Mesenchymal stem cell (in vitro differentiated cells and primary cell): ENCODE measurements at regions not wholly inside any gene's neighbourhood (a gene's known extent, or its start where the extent isn't known, plus 50 kb on each side); places are given as distances from the start of the nearest gene placed in this dataset.

Source experiments
- DNase-seq: peaks from one replicate; pipeline ENCODE4 v3.0.0-alpha.2; 2013
- H2AFZ ChIP-seq: one replicate; pipeline ENCODE4 v1.6.1; 2013; ENCODE audit warnings: low read depth, mild to moderate bottlenecking, control low read depth, inconsistent platforms, low read length, moderate library complexity
- H2AK5ac ChIP-seq: 2 replicates; pipeline ENCODE4 v1.6.1; 2013; ENCODE audit warnings: low read length, moderate library complexity, mild to moderate bottlenecking, inconsistent platforms; ENCODE audit not compliant: severe bottlenecking
- H2BK120ac ChIP-seq: one replicate; pipeline ENCODE4 v1.6.1; 2013; ENCODE audit warnings: low read depth, mild to moderate bottlenecking, inconsistent platforms, low read length, moderate library complexity
- H2BK12ac ChIP-seq, 2 experiments: one replicate each; pipeline ENCODE4 v1.6.1; 2013; ENCODE audit warnings: inconsistent platforms in 2 of 2, low read length in 2 of 2, mild to moderate bottlenecking in 2 of 2, moderate library complexity in 2 of 2, control low read depth in 1 of 2
- H2BK15ac ChIP-seq: one replicate; pipeline ENCODE4 v1.6.1; 2013; ENCODE audit warnings: mild to moderate bottlenecking, low read depth, inconsistent platforms; ENCODE audit not compliant: poor library complexity, severe bottlenecking
- H2BK5ac ChIP-seq: 2 replicates; pipeline ENCODE4 v1.6.1; 2013; ENCODE audit warnings: low read depth, mild to moderate bottlenecking, low read length, control low read depth, inconsistent platforms; ENCODE audit not compliant: poor library complexity, severe bottlenecking
- H3K14ac ChIP-seq, 2 experiments: one replicate each; pipeline ENCODE4 v1.6.1; 2013; ENCODE audit warnings: inconsistent platforms in 2 of 2, low read length in 2 of 2, control low read depth in 1 of 2, mild to moderate bottlenecking in 1 of 2, moderate library complexity in 1 of 2
- H3K18ac ChIP-seq, 2 experiments: one replicate each; pipeline ENCODE4 v1.6.1; 2013; ENCODE audit warnings: inconsistent platforms in 2 of 2, low read length in 2 of 2, control low read depth in 1 of 2, low read depth in 1 of 2, mild to moderate bottlenecking in 1 of 2
- H3K23ac ChIP-seq, 2 experiments: one replicate each; pipeline ENCODE4 v1.6.1; 2013; ENCODE audit warnings: inconsistent platforms in 2 of 2, low read length in 2 of 2, mild to moderate bottlenecking in 2 of 2, moderate library complexity in 2 of 2, control low read depth in 1 of 2
- H3K27ac ChIP-seq: 2 replicates; pipeline ENCODE4 v1.5.1; 2013; ENCODE audit warnings: mild to moderate bottlenecking, moderate library complexity, low read length, control low read depth, inconsistent platforms; ENCODE audit not compliant: poor library complexity, severe bottlenecking
- H3K27me3 ChIP-seq, 2 experiments: 2 replicates each; pipeline versions ENCODE4 v1.6.1 to v1.7.0; 2013; ENCODE audit warnings: low read length in 2 of 2, mild to moderate bottlenecking in 2 of 2, moderate library complexity in 2 of 2, control low read depth in 1 of 2, inconsistent platforms in 1 of 2; ENCODE audit not compliant: control insufficient read depth in 1 of 2, insufficient read depth in 1 of 2
- H3K36me3 ChIP-seq, 2 experiments: 2 replicates each; pipeline versions ENCODE4 v1.6.1 to v1.7.0; 2013; ENCODE audit warnings: low read length in 2 of 2, control low read depth in 1 of 2, inconsistent platforms in 1 of 2, low read depth in 1 of 2, mild to moderate bottlenecking in 1 of 2; ENCODE audit not compliant: insufficient read depth in 2 of 2, control insufficient read depth in 1 of 2
- H3K4ac ChIP-seq, 2 experiments: one replicate each; pipeline ENCODE4 v1.6.1; 2013; ENCODE audit warnings: inconsistent platforms in 2 of 2, low read length in 2 of 2, mild to moderate bottlenecking in 2 of 2, moderate library complexity in 2 of 2, control low read depth in 1 of 2, low read depth in 1 of 2
- H3K4me1 ChIP-seq: 2 replicates; pipeline ENCODE4 v1.6.1; 2013; ENCODE audit warnings: low read depth, low read length, control low read depth; ENCODE audit not compliant: control insufficient read depth, insufficient read depth
- H3K4me2 ChIP-seq: 2 replicates; pipeline ENCODE4 v1.6.1; 2013; ENCODE audit warnings: low read length, mild to moderate bottlenecking, inconsistent platforms; ENCODE audit not compliant: poor library complexity, severe bottlenecking
- H3K4me3 ChIP-seq, 2 experiments: 2 replicates each; pipeline versions ENCODE4 v1.5.1 to v1.7.0; 2013; ENCODE audit warnings: low read length in 2 of 2, mild to moderate bottlenecking in 2 of 2, control low read depth in 1 of 2, low read depth in 1 of 2; ENCODE audit not compliant: insufficient read depth in 1 of 2
- H3K79me1 ChIP-seq: replicated peaks from 2 replicates; pipeline ENCODE4 v1.6.1; 2013; ENCODE audit warnings: mild to moderate bottlenecking, control low read depth, low read length, inconsistent platforms; ENCODE audit not compliant: poor library complexity, severe bottlenecking
- H3K9ac ChIP-seq: 2 replicates; pipeline ENCODE4 v1.7.0; 2013; ENCODE audit warnings: mild to moderate bottlenecking, low read length, moderate library complexity
- H3K9me3 ChIP-seq: 2 replicates; pipeline ENCODE4 v1.7.0; 2013; ENCODE audit warnings: mild to moderate bottlenecking, low read length; ENCODE audit not compliant: control insufficient read depth
- H4K8ac ChIP-seq: one replicate; pipeline ENCODE4 v1.6.1; 2013; ENCODE audit warnings: inconsistent platforms, mild to moderate bottlenecking, low read length, moderate library complexity
- H4K91ac ChIP-seq: one replicate; pipeline ENCODE4 v1.6.1; 2013; ENCODE audit warnings: mild to moderate bottlenecking, low read length, inconsistent platforms
- WGBS: methylation state at CpG from one replicate; pipeline ENCODE4 v1.1.7; 2013; ENCODE audit warnings: mixed read lengths; 5-methylcytosine and 5-hydroxymethylcytosine counted together

GRCh38 chr16:72558501-72558900 lies 386.5 kb upstream of the PMFBP1 start:
- Histone ChIP-seq H3K4me1 (no peaks in the 10 kb centered on the region), H3K4ac (no peak overlapping the region), H3K18ac (no peak overlapping the region), H3K36me3 (no peaks in the 10 kb centered on the region), H2AK5ac (no peak overlapping the region), H3K4me2 (no peak overlapping the region), H2BK12ac (no peak overlapping the region), H2BK15ac (no peak overlapping the region), H2AFZ (no peak overlapping the region), H3K27ac (no peak overlapping the region), H4K8ac (no peak overlapping the region), H3K9me3 (no peaks in the 10 kb centered on the region), H3K4me3 (no peak overlapping the region), H4K91ac (no peak overlapping the region), H3K9ac (no peak overlapping the region), H3K79me1 (no peaks in the 10 kb centered on the region), H2BK5ac (no peak overlapping the region), H3K14ac (no peak overlapping the region), H2BK120ac (no peak overlapping the region), H3K27me3 (no peaks in the 10 kb centered on the region), H3K23ac (no peak overlapping the region)
- DNase-seq = no peak
- WGBS = 93% methylated on average over 5 of the region's 5 CpGs

GRCh38 chr16:72554935-72555334 lies 383.0 kb upstream of the PMFBP1 start:
- no peak overlapping the region for H4K8ac ChIP-seq
- no peak overlapping the region for H2BK120ac ChIP-seq
- H3K36me3 ChIP-seq = no peaks in the 10 kb centered on the region
- no peak overlapping the region for H3K23ac ChIP-seq
- H3K4ac ChIP-seq = no peak overlapping the region
- no peak overlapping the region for H2BK15ac ChIP-seq
- H4K91ac ChIP-seq = no peak overlapping the region
- H3K9ac ChIP-seq = no peak overlapping the region
- no peaks in the 10 kb centered on the region for H3K79me1 ChIP-seq
- no peak overlapping the region for H3K4me2 ChIP-seq
- 94% methylated on average over 6 of the region's 6 CpGs for WGBS
- no peaks in the 10 kb centered on the region for H3K9me3 ChIP-seq
- H2BK12ac ChIP-seq = no peak overlapping the region
- H3K27ac ChIP-seq = no peak overlapping the region
- peak; percentile 29 for DNase-seq
- H3K4me3 ChIP-seq = no peak overlapping the region
- no peaks in the 10 kb centered on the region for H3K27me3 ChIP-seq
- no peak overlapping the region for H3K18ac ChIP-seq
- peak overlapping the region; percentile 50 for H2BK5ac ChIP-seq
- no peaks in the 10 kb centered on the region for H3K4me1 ChIP-seq
- no peak overlapping the region for H3K14ac ChIP-seq
- H2AK5ac ChIP-seq = no peak overlapping the region
- H2AFZ ChIP-seq = no peak overlapping the region

GRCh38 chr16:72552654-72553053 lies 380.7 kb upstream of the PMFBP1 start:
- no peak overlapping the region for H4K8ac ChIP-seq
- no peaks in the 10 kb centered on the region for H3K36me3 ChIP-seq
- no peaks in the 10 kb centered on the region for H3K79me1 ChIP-seq
- no peak overlapping the region for H3K18ac ChIP-seq
- no peak for DNase-seq
- H3K4me1 ChIP-seq = no peaks in the 10 kb centered on the region
- no peak overlapping the region for H2AFZ ChIP-seq
- no peak overlapping the region for H2BK15ac ChIP-seq
- H3K4ac ChIP-seq = no peak overlapping the region
- H3K27me3 ChIP-seq = no peaks in the 10 kb centered on the region
- H2BK5ac ChIP-seq = no peak overlapping the region
- no peak overlapping the region for H4K91ac ChIP-seq
- H3K27ac ChIP-seq = no peak overlapping the region
- H3K14ac ChIP-seq = no peak overlapping the region
- H3K4me3 ChIP-seq = no peak overlapping the region
- no peak overlapping the region for H3K23ac ChIP-seq
- no peak overlapping the region for H3K9ac ChIP-seq
- H3K4me2 ChIP-seq = no peak overlapping the region
- H2BK12ac ChIP-seq = no peak overlapping the region
- no peak overlapping the region for H2BK120ac ChIP-seq
- H3K9me3 ChIP-seq = no peaks in the 10 kb centered on the region
- no peak overlapping the region for H2AK5ac ChIP-seq

GRCh38 chr16:72551649-72552048 lies 379.7 kb upstream of the PMFBP1 start:
- Histone ChIP-seq H3K9ac (no peak overlapping the region), H3K27me3 (no peaks in the 10 kb centered on the region), H2AK5ac (no peak overlapping the region), H2BK15ac (no peak overlapping the region), H3K36me3 (no peaks in the 10 kb centered on the region), H4K91ac (no peak overlapping the region), H3K9me3 (no peaks in the 10 kb centered on the region), H3K4me2 (no peak overlapping the region), H3K14ac (no peak overlapping the region), H3K18ac (no peak overlapping the region), H3K4me3 (no peak overlapping the region), H3K79me1 (no peaks in the 10 kb centered on the region), H2AFZ (no peak overlapping the region), H3K27ac (no peak overlapping the region), H4K8ac (no peak overlapping the region), H3K4ac (no peak overlapping the region), H3K4me1 (no peaks in the 10 kb centered on the region), H3K23ac (no peak overlapping the region), H2BK12ac (no peak overlapping the region), H2BK5ac (no peak overlapping the region), H2BK120ac (no peak overlapping the region)
- no peak for DNase-seq
- 100% methylated on average over 1 of the region's 1 CpG for WGBS
